ENCODE measurements at regions not wholly inside any gene's neighbourhood (a gene's known extent, or its start where the extent isn't known, plus 50 kb on each side); places are given as distances from the start of the nearest gene placed in this dataset.

GRCh38 chrY:19130569-19131358 is 357.2 kb upstream of the HSFY2 start:
- CTCF ChIA-PET, result no interaction called here
- Mint-ChIP-seq H3K27ac (no peak overlapping the region), H3K9me3 (ENCODE audit: low read depth) (no peaks in the 10 kb centered on the region), H3K27me3 (peaks cover 3% of the 10 kb centered on the region), H3K4me3 (no peak overlapping the region), H3K4me1 (peaks cover 6% of the 10 kb centered on the region), H3K36me3 (no peaks in the 10 kb centered on the region)
- ATAC-seq (no peak), DNase-seq (peak; percentile 47)

- H3K4me1 Mint-ChIP-seq, result peaks cover 6% of the 10 kb centered on the region
- no peaks in the 10 kb centered on the region for H3K36me3 Mint-ChIP-seq
- ATAC-seq (no peak), DNase-seq (no peak)
- H3K4me3 Mint-ChIP-seq, result no peak overlapping the region
- no peak overlapping the region for H3K27ac Mint-ChIP-seq
- peaks cover 3% of the 10 kb centered on the region for H3K27me3 Mint-ChIP-seq
- CTCF ChIA-PET, result no interaction called here
- H3K9me3 Mint-ChIP-seq (ENCODE audit: low read depth), result no peaks in the 10 kb centered on the region
Observed at GRCh38 chrY:19126889-19127288, 353.4 kb upstream of the HSFY2 start.

- Mint-ChIP-seq H3K4me3 (no peak overlapping the region), H3K9me3 (ENCODE audit: low read depth) (no peaks in the 10 kb centered on the region), H3K27ac (no peak overlapping the region), H3K36me3 (no peaks in the 10 kb centered on the region), H3K27me3 (peaks cover 5% of the 10 kb centered on the region), H3K4me1 (no peaks in the 10 kb centered on the region)
- ATAC-seq (no peak), DNase-seq (no peak)
- CTCF ChIA-PET, result no interaction called here
Observed at GRCh38 chrY:19124609-19125008, 351.1 kb upstream of the HSFY2 start.

- Mint-ChIP-seq H3K36me3 (no peaks in the 10 kb centered on the region), H3K4me3 (no peak overlapping the region), H3K9me3 (ENCODE audit: low read depth) (no peaks in the 10 kb centered on the region), H3K4me1 (no peaks in the 10 kb centered on the region), H3K27me3 (peaks cover 2% of the 10 kb centered on the region), H3K27ac (no peak overlapping the region)
- DNase-seq (no peak), ATAC-seq (no peak)
- CTCF ChIA-PET, result no interaction called here
Observed at GRCh38 chrY:19122450-19122849, 348.9 kb upstream of the HSFY2 start.

- ATAC-seq (no peak), DNase-seq (no peak)
- CTCF ChIA-PET, result no interaction called here
- Mint-ChIP-seq H3K27ac (no peak overlapping the region), H3K27me3 (no peaks in the 10 kb centered on the region), H3K36me3 (no peaks in the 10 kb centered on the region), H3K4me1 (no peaks in the 10 kb centered on the region), H3K9me3 (ENCODE audit: low read depth) (no peaks in the 10 kb centered on the region), H3K4me3 (no peak overlapping the region)
Observed at GRCh38 chrY:19098349-19098748, 324.8 kb upstream of the HSFY2 start.

- CTCF ChIA-PET, result no interaction called here
- no peaks in the 10 kb centered on the region for H3K36me3 Mint-ChIP-seq
- no peak overlapping the region for H3K4me3 Mint-ChIP-seq
- no peak for ATAC-seq
- H3K9me3 Mint-ChIP-seq (ENCODE audit: low read depth), result no peaks in the 10 kb centered on the region
- no peak overlapping the region for H3K27ac Mint-ChIP-seq
- no peak for DNase-seq
- no peaks in the 10 kb centered on the region for H3K4me1 Mint-ChIP-seq
- no peaks in the 10 kb centered on the region for H3K27me3 Mint-ChIP-seq
Observed at GRCh38 chrY:19095460-19095859, 321.9 kb upstream of the HSFY2 start.

GRCh38 chrY:19083006-19083405 is 309.5 kb upstream of the HSFY2 start:
- no peak for ATAC-seq
- Mint-ChIP-seq H3K27ac (no peak overlapping the region), H3K27me3 (no peaks in the 10 kb centered on the region), H3K36me3 (no peaks in the 10 kb centered on the region), H3K9me3 (ENCODE audit: low read depth) (no peaks in the 10 kb centered on the region), H3K4me3 (no peak overlapping the region), H3K4me1 (no peaks in the 10 kb centered on the region)
- CTCF ChIA-PET, result no interaction called here
- no peak for DNase-seq

GRCh38 chrY:19077698-19078113 is 304.2 kb upstream of the HSFY2 start:
- peaks cover 11% of the 10 kb centered on the region for H3K27me3 Mint-ChIP-seq
- DNase-seq (no peak), ATAC-seq (no peak)
- H3K27ac Mint-ChIP-seq, result no peak overlapping the region
- H3K9me3 Mint-ChIP-seq (ENCODE audit: low read depth), result no peaks in the 10 kb centered on the region
- peak overlapping the region; percentile 69 for H3K4me3 Mint-ChIP-seq
- CTCF ChIA-PET, result no interaction called here
- H3K36me3 Mint-ChIP-seq, result no peaks in the 10 kb centered on the region
- peaks cover 3% of the 10 kb centered on the region for H3K4me1 Mint-ChIP-seq

- CTCF ChIA-PET, result no interaction called here
- DNase-seq (peak; percentile 50), ATAC-seq (peak; percentile 82)
- Mint-ChIP-seq H3K9me3 (ENCODE audit: low read depth) (no peaks in the 10 kb centered on the region), H3K4me1 (peaks cover 3% of the 10 kb centered on the region), H3K4me3 (peak overlapping the region; percentile 69), H3K36me3 (no peaks in the 10 kb centered on the region), H3K27ac (peak overlapping the region; percentile 46), H3K27me3 (peaks cover 11% of the 10 kb centered on the region)
Observed at GRCh38 chrY:19076846-19077697, 303.5 kb upstream of the HSFY2 start.

GRCh38 chrY:19075471-19076253 is 302.1 kb upstream of the HSFY2 start:
- CTCF ChIA-PET, result no interaction called here
- ATAC-seq (peak; percentile 27), DNase-seq (peak; percentile 39)
- Mint-ChIP-seq H3K9me3 (ENCODE audit: low read depth) (no peaks in the 10 kb centered on the region), H3K36me3 (no peaks in the 10 kb centered on the region), H3K27ac (no peak overlapping the region), H3K4me3 (peak overlapping the region; percentile 57), H3K4me1 (peaks cover 3% of the 10 kb centered on the region), H3K27me3 (peaks cover 11% of the 10 kb centered on the region)

- H3K36me3 Mint-ChIP-seq, result no peaks in the 10 kb centered on the region
- H3K27me3 Mint-ChIP-seq, result no peaks in the 10 kb centered on the region
- DNase-seq (no peak), ATAC-seq (no peak)
- no peak overlapping the region for H3K4me3 Mint-ChIP-seq
- peaks cover 3% of the 10 kb centered on the region for H3K9me3 Mint-ChIP-seq (ENCODE audit: low read depth)
- H3K4me1 Mint-ChIP-seq, result no peaks in the 10 kb centered on the region
- CTCF ChIA-PET, result no interaction called here
- no peak overlapping the region for H3K27ac Mint-ChIP-seq
Observed at GRCh38 chrY:19067435-19067834, 293.9 kb upstream of the HSFY2 start.

- Mint-ChIP-seq H3K27me3 (no peaks in the 10 kb centered on the region), H3K36me3 (no peaks in the 10 kb centered on the region), H3K4me3 (no peak overlapping the region), H3K9me3 (ENCODE audit: low read depth) (peaks cover 3% of the 10 kb centered on the region), H3K27ac (no peak overlapping the region), H3K4me1 (no peaks in the 10 kb centered on the region)
- DNase-seq, result no peak
- no peak for ATAC-seq
- CTCF ChIA-PET, result no interaction called here
Observed at GRCh38 chrY:19066447-19067190, 293.1 kb upstream of the HSFY2 start.

- no peak overlapping the region for H3K4me3 Mint-ChIP-seq
- CTCF ChIA-PET, result no interaction called here
- no peaks in the 10 kb centered on the region for H3K4me1 Mint-ChIP-seq
- no peak overlapping the region for H3K27ac Mint-ChIP-seq
- ATAC-seq (no peak), DNase-seq (no peak)
- H3K36me3 Mint-ChIP-seq, result no peaks in the 10 kb centered on the region
- H3K9me3 Mint-ChIP-seq (ENCODE audit: low read depth), result peaks cover 3% of the 10 kb centered on the region
- H3K27me3 Mint-ChIP-seq, result no peaks in the 10 kb centered on the region
Observed at GRCh38 chrY:19065119-19065518, 291.6 kb upstream of the HSFY2 start.

Measured in activated CD8-positive, alpha-beta memory T cell treated with anti-CD3 and anti-CD28 coated beads, Interleukin-2, amount 10 ng/mL, durations not matched to agents 7 days and 5 days (primary cell).